T-helper 1 cell treated with Interleukin-12 subunit alpha and Interleukin-12 subunit beta and Interleukin-4 antibody, amounts not matched to agents 30 ng/mL and 1 ng/mL, for 36 hours (primary cell): ENCODE measurements at regions not wholly inside any gene's neighbourhood (a gene's known extent, or its start where the extent isn't known, plus 50 kb on each side); places are given as distances from the start of the nearest gene placed in this dataset.

ENCODE experiments used
- intact Hi-C: fragments of 100-400 bp; cut with micrococcal nuclease; formaldehyde crosslinking; loops from one replicate; pipeline ENCODE4 v1.15.1; 2024

DNA sequence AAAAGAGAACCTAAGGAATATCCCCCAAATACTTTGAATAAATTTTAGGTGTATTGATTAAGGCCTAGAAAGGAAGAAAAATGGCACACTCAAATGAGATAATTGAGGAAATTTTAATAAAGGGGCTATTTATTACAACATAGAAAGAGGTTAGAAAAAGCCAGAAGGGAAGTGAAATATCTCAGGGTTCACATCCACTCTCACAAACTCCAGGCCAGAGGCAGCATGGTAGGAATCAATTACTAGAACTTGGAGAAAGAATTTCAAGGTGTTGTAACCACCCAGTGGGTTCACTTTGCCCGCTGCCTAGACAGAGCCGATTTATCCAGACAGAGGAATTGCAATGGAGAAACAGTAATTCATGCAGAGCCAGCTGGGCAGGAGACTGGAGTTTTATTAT is 617.5 kb upstream of the ACVR2A start:
- intact Hi-C loops: no loop called here

DNA sequence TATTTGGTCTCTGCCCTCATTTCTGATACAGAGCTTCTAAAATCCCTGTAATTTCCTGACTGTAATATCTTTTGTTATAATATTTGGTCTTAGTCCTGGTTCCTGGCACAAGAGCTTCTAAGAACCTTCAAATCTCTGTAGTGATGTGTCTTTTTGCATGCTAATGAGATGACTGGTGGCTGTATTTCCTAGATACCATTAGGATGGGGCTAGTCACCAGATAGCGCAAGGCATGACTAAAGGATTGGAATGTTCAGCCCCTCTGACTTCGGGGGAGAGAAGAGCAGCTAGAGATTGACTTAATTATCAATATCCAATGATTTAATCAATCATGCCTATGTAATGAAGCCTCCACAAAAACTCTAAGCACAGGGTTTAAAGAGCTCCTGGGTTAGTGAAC is 620.8 kb upstream of the ACVR2A start:
- intact Hi-C loops: no loop called here

DNA sequence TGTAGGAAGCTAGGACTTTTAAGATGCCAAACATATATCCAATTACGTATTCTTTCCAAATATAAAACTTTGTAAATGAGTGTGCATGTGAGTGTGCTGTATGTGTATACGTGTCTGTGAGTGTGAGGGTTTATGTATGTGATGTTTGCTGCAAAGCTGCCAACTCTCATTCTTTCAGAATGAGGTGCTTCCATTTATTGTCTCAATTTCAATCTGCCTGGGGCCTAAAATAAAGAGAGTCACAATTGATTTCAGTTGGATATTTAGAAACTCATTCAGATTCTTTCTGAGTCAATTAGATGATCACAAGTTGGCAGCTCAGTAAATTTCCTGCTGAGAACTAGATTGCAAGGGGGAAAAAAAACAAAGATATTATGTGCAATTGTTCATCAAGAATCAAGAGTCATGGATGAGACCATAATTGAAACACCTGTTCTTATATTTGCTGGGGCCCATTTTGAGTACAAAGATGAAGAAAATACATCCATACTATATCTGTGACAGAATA is 621.2 kb upstream of the ACVR2A start:
- intact Hi-C loops: no loop called here

- intact Hi-C loops: no loop called here
These were observed 621.7 kb upstream of the ACVR2A start for GRCh38 chr2:147223119-147223518.

GRCh38 chr2:147222506-147222905 is 622.3 kb upstream of the ACVR2A start:
- intact Hi-C loops: no loop called here

DNA sequence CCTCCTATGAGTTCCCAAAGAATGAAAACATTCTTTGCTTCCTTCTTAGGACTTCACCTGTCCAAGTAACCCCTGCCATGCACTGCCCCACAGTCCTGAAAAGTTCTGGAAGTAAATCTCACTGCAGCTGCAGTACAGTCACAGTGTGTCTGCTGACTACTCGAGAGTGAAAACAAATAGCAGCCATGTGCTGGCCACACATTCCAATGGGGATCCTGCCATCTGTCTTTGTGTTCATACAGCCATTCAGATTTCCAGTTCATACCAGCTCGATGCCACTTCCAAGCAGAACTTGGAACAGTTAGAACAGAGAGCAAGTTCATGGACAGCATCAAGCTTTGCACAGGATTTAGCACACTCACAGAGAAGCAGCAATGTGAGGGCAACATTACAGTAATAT is 629.9 kb upstream of the ACVR2A start:
- intact Hi-C loops: no loop called here

GRCh38 chr2:147211484-147211883 is 633.3 kb upstream of the ACVR2A start:
- intact Hi-C loops: no loop called here

DNA sequence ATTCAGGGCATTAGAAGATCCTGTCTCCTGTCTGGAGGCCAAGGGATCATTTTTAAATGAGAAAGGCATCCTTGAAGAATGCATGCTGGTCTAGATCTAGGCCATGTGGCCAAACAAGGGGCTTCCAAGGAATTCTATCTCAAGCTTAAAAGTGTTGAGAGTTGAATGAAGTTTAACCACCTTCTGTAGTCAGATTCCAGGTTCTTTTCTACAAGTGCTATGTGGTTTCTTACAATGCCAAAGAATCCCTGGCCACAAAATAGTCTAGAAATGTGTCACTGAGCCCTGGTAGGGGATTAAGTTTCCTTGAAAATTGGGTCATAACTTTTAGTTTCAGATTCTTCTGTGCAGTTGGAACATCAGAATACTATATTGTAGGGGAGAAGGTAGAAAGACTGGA is 640.7 kb upstream of the ACVR2A start:
- intact Hi-C loops: no loop called here

DNA sequence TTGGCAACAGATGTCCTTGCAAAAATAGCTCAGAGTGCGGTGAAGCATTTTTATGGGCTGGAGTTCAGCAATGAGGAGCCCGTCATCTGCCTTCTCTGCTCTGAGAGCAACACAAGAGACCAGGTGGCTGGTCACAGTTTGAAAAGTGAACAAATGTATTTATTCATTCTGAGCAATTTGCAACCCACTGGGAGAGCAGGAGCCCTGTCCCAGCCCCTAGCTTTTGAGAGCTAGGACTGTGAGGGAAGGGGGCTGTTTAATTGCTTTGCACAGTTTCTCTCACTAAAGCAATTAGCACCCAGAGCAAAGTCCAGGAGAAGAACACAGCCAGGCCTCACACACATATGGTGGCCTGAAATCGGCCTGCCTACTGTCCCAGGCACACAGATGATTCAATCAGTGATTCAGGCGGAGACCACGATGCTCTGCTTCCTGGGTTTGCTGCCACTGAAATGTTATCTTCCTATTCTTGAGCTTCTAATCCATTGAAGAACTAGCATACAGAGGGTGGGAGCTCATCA is 646.1 kb upstream of the ACVR2A start:
- intact Hi-C loops: no loop called here

- intact Hi-C loops: no loop called here
These were observed 646.9 kb upstream of the ACVR2A start for GRCh38 chr2:147197754-147198483.

DNA sequence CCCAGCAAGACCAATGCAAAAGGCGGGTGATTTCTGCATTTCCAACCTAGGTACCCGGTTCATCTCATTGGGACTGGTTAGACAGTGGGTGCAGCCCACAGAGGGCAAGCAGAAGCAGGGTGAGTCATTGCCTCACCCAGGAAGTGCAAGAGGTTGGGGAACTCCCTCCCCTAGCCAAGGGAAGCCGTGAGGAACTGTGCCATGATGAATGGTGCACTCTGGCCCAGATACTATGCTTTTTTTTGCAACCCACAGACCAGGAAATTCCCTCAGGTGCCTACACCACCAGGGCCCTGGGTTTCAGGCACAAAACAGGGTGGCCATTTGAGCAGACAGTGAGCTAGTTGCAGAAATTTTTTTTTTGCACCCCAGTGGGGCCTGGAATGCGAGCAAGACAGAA is 662.6 kb upstream of the ACVR2A start:
- intact Hi-C loops: loop anchor here (1.0 to 10.0 kb wide), 9 partner anchors 8 to 1463 kb away; partner anchors contain the start of genes ACVR2A, EPC2, MBD5 and ORC4

- intact Hi-C loops: loop anchor here (1.0 to 10.0 kb wide), 11 partner anchors 9 to 1463 kb away; partner anchors contain the start of genes ACVR2A, EPC2, MBD5 and ORC4
These were observed 663.3 kb upstream of the ACVR2A start for GRCh38 chr2:147181351-147182029.

GRCh38 chr2:147177071-147177857 is 667.6 kb upstream of the ACVR2A start:
- intact Hi-C loops: no loop called here

DNA sequence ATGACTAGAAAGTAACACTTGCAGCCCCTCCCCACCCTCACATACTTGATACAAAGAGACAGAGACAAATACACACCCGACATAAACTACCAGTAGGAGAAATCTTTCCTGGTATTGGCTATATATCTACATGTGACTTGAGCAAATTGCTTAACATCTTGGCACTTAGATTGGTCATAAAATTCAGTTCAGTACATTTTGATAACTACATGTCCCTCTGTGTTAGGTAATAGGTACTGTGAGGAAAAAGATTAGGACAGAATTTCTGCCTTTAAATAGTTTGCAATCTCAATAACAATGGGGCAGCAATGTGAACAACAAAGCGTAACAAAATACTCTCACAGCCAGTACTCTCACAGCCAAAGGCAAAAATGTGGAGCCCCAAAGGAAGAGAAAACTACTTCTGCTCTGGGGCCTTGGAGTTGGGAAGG is 670.0 kb upstream of the ACVR2A start:
- intact Hi-C loops: no loop called here

DNA sequence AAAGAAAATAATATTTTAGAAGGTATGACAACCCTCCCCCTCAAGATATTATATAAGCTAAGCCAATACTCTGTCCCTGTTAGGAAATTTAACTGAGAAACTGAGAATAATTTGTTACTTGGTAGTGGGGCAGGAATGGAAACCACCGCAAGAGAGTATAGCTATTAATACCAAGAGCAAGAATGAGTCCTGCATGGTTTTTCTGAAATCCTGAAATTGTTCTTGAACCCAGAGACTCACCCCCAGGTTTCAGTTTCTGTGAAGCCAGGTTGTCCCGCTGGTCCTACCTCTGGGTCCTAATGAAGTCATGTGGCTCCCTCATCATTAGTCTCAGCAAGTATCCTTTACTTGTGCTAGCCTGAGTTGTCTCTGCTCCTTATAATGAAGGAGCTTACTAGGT is 671.0 kb upstream of the ACVR2A start:
- intact Hi-C loops: no loop called here

- intact Hi-C loops: no loop called here
These were observed 671.6 kb upstream of the ACVR2A start for GRCh38 chr2:147173189-147173581.

DNA sequence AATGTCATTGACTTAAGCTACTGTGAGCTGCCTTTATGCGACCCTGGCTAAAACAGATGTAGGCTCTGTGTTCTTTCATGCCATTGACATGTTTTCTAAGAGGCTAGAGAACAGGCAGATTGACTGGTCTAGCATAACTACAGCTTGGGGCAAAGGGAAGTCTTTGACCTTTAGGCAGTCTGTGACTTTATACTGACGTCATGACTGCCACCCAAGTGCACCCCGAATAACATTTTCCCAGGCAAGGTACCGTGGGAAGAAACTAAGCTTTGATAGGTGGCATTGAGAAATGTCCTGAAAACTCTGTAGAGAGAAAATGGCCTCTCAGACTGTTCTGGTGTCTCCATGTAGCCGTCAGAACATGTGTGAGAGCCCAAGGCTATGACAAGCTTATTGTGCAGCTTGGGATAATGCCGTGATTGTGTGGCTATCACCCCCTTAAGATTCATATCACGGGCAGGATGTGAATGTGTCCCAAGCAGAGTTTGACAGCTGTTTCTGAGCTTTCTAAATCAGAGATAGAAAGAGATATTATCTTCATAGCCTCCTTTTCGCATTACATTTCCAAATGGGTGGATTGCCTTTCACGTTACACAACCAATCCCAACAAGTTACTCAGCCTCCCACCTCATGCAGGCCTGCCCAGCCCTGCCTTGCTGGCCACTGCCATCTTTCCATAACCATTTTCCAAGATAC is 672.2 kb upstream of the ACVR2A start:
- intact Hi-C loops: no loop called here

DNA sequence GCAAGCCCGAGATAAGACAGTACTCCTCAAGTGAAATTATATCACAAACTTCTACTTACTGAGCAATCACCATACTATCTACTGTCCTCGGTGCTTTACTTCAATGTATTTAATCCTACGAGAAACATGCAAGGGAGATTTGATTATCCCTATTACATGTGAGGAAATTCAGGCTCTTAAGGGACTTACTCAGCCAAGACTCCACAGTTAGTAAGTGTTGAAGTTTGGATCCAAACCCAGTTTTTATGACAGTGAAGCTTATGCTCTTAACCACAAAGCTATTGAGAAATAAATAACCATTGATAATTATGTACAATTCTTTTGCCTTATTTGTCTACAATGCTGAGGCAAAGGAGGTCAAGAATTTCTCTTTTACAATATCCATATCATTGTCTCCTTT is 672.9 kb upstream of the ACVR2A start:
- intact Hi-C loops: no loop called here

DNA sequence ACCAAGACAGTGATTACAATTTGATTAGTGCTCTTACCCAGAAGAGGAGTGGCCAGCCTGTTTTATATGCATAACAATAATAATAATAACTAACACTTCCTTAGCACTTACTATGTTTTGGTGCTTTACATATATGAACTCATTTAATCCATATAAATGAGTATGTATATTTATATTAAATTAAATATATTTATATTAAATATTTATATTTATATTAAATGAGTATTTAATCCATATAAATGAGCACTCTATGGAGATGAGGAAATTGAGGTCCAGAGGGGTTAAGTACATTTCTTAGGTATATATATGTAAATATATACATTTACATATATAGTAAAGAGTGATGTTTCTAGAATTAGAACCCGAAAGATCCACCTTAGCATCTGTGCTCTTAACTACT is 673.9 kb upstream of the ACVR2A start:
- intact Hi-C loops: no loop called here

GRCh38 chr2:147165697-147166382 is 679.0 kb upstream of the ACVR2A start:
- intact Hi-C loops: no loop called here
